HCT116 (cell line): ENCODE measurements at regions not wholly inside any gene's neighbourhood (a gene's known extent, or its start where the extent isn't known, plus 50 kb on each side); places are given as distances from the start of the nearest gene placed in this dataset.

ENCODE experiments used
- POLR2A ChIP-seq: IDR thresholded peaks from 2 replicates; pipeline ENCODE4 v1.7.0; 2011; ENCODE audit warnings: borderline replicate concordance; ENCODE audit not compliant: insufficient read depth, insufficient read length; ENCODE audit errors: extremely low read depth
- POLR2AphosphoS5 ChIP-seq: IDR thresholded peaks from 2 replicates; pipeline ENCODE4 v1.6.1; 2011; ENCODE audit warnings: mild to moderate bottlenecking, low read depth, low read length, moderate library complexity
- TF ChIP-seq, protein P1 (sequence below), 3 experiments: fragments of 200-600 bp in 1 of 3; sonication (generic) in 1 of 3; IDR thresholded peaks in 2 of 3; conservative IDR thresholded peaks in 1 of 3; 2 replicates each; pipeline ENCODE4 v1.5.1; 2012 to 2017; ENCODE audit warnings: low read depth in 2 of 3, low read length in 2 of 3, antibody characterized with exemption in 1 of 3, borderline replicate concordance in 1 of 3, control low read depth in 1 of 3, mild to moderate bottlenecking in 1 of 3, mixed read lengths in 1 of 3, mixed run types in 1 of 3, moderate library complexity in 1 of 3; ENCODE audit not compliant: insufficient read depth in 1 of 3

DNA sequence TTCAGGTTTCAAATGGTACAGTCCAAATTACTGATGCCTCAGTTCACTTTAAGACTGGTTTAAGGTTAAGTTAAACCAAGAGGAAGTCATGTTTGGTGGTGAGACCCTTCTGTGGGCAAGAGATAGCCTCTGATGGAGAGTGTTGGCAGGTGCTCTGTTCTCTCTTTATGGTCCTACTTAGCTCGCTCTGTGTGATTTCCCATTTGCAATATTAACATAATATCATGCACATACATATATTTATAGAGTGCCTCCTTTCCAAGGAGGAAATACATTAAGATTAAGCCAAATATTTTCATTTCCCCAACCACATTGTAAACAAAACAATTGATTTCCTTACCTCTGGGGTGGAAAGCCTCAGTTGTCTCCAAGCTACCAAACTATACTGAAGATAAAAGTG, 222.4 kb downstream of the PIK3C3 start:
- TF ChIP-seq POLR2A = no peak
- TF ChIP-seq, protein P1, sequence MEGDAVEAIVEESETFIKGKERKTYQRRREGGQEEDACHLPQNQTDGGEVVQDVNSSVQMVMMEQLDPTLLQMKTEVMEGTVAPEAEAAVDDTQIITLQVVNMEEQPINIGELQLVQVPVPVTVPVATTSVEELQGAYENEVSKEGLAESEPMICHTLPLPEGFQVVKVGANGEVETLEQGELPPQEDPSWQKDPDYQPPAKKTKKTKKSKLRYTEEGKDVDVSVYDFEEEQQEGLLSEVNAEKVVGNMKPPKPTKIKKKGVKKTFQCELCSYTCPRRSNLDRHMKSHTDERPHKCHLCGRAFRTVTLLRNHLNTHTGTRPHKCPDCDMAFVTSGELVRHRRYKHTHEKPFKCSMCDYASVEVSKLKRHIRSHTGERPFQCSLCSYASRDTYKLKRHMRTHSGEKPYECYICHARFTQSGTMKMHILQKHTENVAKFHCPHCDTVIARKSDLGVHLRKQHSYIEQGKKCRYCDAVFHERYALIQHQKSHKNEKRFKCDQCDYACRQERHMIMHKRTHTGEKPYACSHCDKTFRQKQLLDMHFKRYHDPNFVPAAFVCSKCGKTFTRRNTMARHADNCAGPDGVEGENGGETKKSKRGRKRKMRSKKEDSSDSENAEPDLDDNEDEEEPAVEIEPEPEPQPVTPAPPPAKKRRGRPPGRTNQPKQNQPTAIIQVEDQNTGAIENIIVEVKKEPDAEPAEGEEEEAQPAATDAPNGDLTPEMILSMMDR (IDR thresholded peaks at IDR 0.05 in 2 of 3, conservative IDR thresholded peaks at IDR 0.05 in 1 of 3; ENCODE audit: borderline replicate concordance in 1 of 3, insufficient read depth in 1 of 3, low read depth in 2 of 3, low read length in 2 of 3) = no peak
- no peak for TF ChIP-seq POLR2AphosphoS5
